IMR-90 (cell line): ENCODE measurements at regions not wholly inside any gene's neighbourhood (a gene's known extent, or its start where the extent isn't known, plus 50 kb on each side); places are given as distances from the start of the nearest gene placed in this dataset.

Source experiments
- ATAC-seq: fragments of 200-7000 bp; cut with Tn5 transposase; 2 replicates; pipeline ENCODE4 v1.9.1; 2020; ENCODE audit warnings: low read depth, mild to moderate bottlenecking, moderate library complexity
- BruUV-seq: library from RNA; stranded (reverse); fragments of 400-500 nt; replicated peaks from 2 replicates; lab custom pipeline; 2021; lab: Mats Ljungman, UMichigan
- CTCF ChIA-PET: fragments of 300-600 bp; formaldehyde crosslinking; extraction: SDS; loops from one replicate; lab custom pipeline; 2021; ENCODE audit warnings: antibody characterized with exemption; lab: Yijun Ruan, JAX
- POLR2A ChIA-PET: fragments of 300-600 bp; sonication (Branson Sonifier 250); formaldehyde crosslinking; loops from one replicate; lab custom pipeline; 2022; ENCODE audit warnings: antibody characterized with exemption; ENCODE audit not compliant: unreplicated experiment; lab: Charles Lee
- DNase-seq: peaks from one replicate; pipeline ENCODE4 v3.0.0; 2013
- H2AFZ ChIP-seq: replicated peaks from 2 replicates; pipeline ENCODE3; 2013; ENCODE audit warnings: low read length, mild to moderate bottlenecking; ENCODE audit not compliant: poor library complexity
- H2AK5ac ChIP-seq: 2 replicates; pipeline ENCODE4 v1.6.1; 2013; ENCODE audit warnings: low read depth, low read length, inconsistent platforms
- H2AK9ac ChIP-seq: replicated peaks from 2 replicates; pipeline ENCODE3; 2013; ENCODE audit warnings: mild to moderate bottlenecking, low read depth, low read length, moderate library complexity; ENCODE audit not compliant: poor library complexity
- H2BK120ac ChIP-seq: 2 replicates; pipeline ENCODE4 v1.6.1; 2013; ENCODE audit warnings: low read depth, low read length, inconsistent platforms
- H2BK15ac ChIP-seq: 3 replicates; pipeline ENCODE4 v1.6.1; 2013; ENCODE audit warnings: low read depth, low read length, inconsistent platforms
- H2BK20ac ChIP-seq: 2 replicates; pipeline ENCODE4 v1.6.1; 2013; ENCODE audit warnings: low read depth, mild to moderate bottlenecking, inconsistent platforms, low read length, moderate library complexity
- H2BK5ac ChIP-seq: 2 replicates; pipeline ENCODE4 v1.6.1; 2013; ENCODE audit warnings: mild to moderate bottlenecking, low read depth, low read length, inconsistent platforms; ENCODE audit not compliant: poor library complexity, severe bottlenecking
- H3K14ac ChIP-seq: replicated peaks from 2 replicates; pipeline ENCODE4 v1.6.1; 2013; ENCODE audit warnings: low read depth, low read length, inconsistent platforms
- H3K18ac ChIP-seq: 2 replicates; pipeline ENCODE4 v1.6.1; 2013; ENCODE audit warnings: low read depth, low read length, control low read depth
- H3K23ac ChIP-seq: 2 replicates; pipeline ENCODE4 v1.6.1; 2013; ENCODE audit warnings: low read depth, low read length, inconsistent platforms
- H3K27ac ChIP-seq: 2 replicates; pipeline ENCODE4 v1.5.1; 2013; ENCODE audit warnings: mild to moderate bottlenecking, control low read depth, low read length; ENCODE audit not compliant: insufficient read depth
- H3K27me3 ChIP-seq: 2 replicates; pipeline ENCODE4 v1.6.1; 2013; ENCODE audit warnings: low read length; ENCODE audit not compliant: control insufficient read depth, insufficient read depth
- H3K36me3 ChIP-seq: 2 replicates; pipeline ENCODE4 v1.6.1; 2013; ENCODE audit warnings: low read length, mixed read lengths; ENCODE audit not compliant: control insufficient read depth, insufficient read depth
- H3K4ac ChIP-seq: 2 replicates; pipeline ENCODE4 v1.6.1; 2013; ENCODE audit warnings: low read depth, low read length, inconsistent platforms
- H3K4me1 ChIP-seq: 2 replicates; pipeline ENCODE4 v1.6.1; 2013; ENCODE audit warnings: low read length, mixed read lengths; ENCODE audit not compliant: control insufficient read depth, insufficient read depth
- H3K4me2 ChIP-seq: 2 replicates; pipeline ENCODE4 v1.6.1; 2013; ENCODE audit warnings: low read depth, mild to moderate bottlenecking, control low read depth, low read length, moderate library complexity
- H3K4me3 ChIP-seq: 2 replicates; pipeline ENCODE4 v1.5.1; 2013; ENCODE audit warnings: low read depth, mild to moderate bottlenecking, control low read depth, low read length, moderate library complexity; ENCODE audit not compliant: insufficient read depth
- H3K56ac ChIP-seq: 2 replicates; pipeline ENCODE4 v1.6.1; 2013; ENCODE audit warnings: low read length, inconsistent platforms; ENCODE audit not compliant: insufficient read depth; ENCODE audit errors: extremely low read depth
- H3K79me1 ChIP-seq, 2 experiments: 2 replicates each; pipeline ENCODE4 v1.6.1; 2013; ENCODE audit warnings: low read length in 2 of 2, inconsistent platforms in 1 of 2, low read depth in 1 of 2
- H3K9ac ChIP-seq: 2 replicates; pipeline ENCODE4 v1.6.1; 2013; ENCODE audit warnings: low read depth, low read length, control low read depth
- H3K9me1 ChIP-seq: 2 replicates; pipeline ENCODE4 v1.6.1; 2013; ENCODE audit warnings: low read length, inconsistent platforms; ENCODE audit not compliant: insufficient read depth
- H3K9me3 ChIP-seq: 2 replicates; pipeline ENCODE4 v1.6.1; 2013; ENCODE audit warnings: low read length; ENCODE audit not compliant: control insufficient read depth, insufficient read depth
- H4K20me1 ChIP-seq: 2 replicates; pipeline ENCODE4 v1.6.1; 2013; ENCODE audit warnings: low read length, inconsistent platforms; ENCODE audit not compliant: insufficient read depth
- H4K5ac ChIP-seq: 2 replicates; pipeline ENCODE4 v1.6.1; 2013; ENCODE audit warnings: mild to moderate bottlenecking, low read depth, low read length, control low read depth
- H4K8ac ChIP-seq, 2 experiments: 2 replicates each; pipeline ENCODE4 v1.6.1; 2013; ENCODE audit warnings: low read depth in 2 of 2, low read length in 2 of 2, control low read depth in 1 of 2, inconsistent platforms in 1 of 2
- H4K91ac ChIP-seq: 2 replicates; pipeline ENCODE4 v1.6.1; 2013; ENCODE audit warnings: low read depth, low read length, inconsistent platforms; ENCODE audit not compliant: insufficient read depth
- BHLHE40 ChIP-seq: fragments of 150-350 bp; IDR thresholded peaks from 2 replicates; pipeline ENCODE4 v1.6.1; 2016; ENCODE audit warnings: mild to moderate bottlenecking, low read depth, low read length
- CEBPB ChIP-seq: IDR thresholded peaks from 2 replicates; pipeline ENCODE4 v1.6.1; 2012; ENCODE audit warnings: low read depth, low read length, improper control_type of control experiment
- CHD1 ChIP-seq: IDR thresholded peaks from 2 replicates; pipeline ENCODE4 v1.6.1; 2012; ENCODE audit warnings: low read depth, low read length, improper control_type of control experiment
- ELK1 ChIP-seq: fragments of 150-350 bp; IDR thresholded peaks from 2 replicates; pipeline ENCODE4 v1.6.1; 2016; ENCODE audit warnings: low read depth, mild to moderate bottlenecking, low read length, moderate library complexity, borderline replicate concordance
- MAFK ChIP-seq: IDR thresholded peaks from 2 replicates; pipeline ENCODE4 v1.6.1; 2012; ENCODE audit warnings: low read depth, low read length, improper control_type of control experiment
- MAZ ChIP-seq: IDR thresholded peaks from 2 replicates; pipeline ENCODE4 v1.6.1; 2012; ENCODE audit warnings: low read depth, mild to moderate bottlenecking, low read length, improper control_type of control experiment, moderate library complexity, borderline replicate concordance
- MXI1 ChIP-seq: IDR thresholded peaks from 2 replicates; pipeline ENCODE4 v1.6.1; 2012; ENCODE audit warnings: low read depth, mild to moderate bottlenecking, low read length, moderate library complexity, borderline replicate concordance
- NFE2L2 ChIP-seq: fragments of 150-350 bp; IDR thresholded peaks from 2 replicates; pipeline ENCODE4 v1.6.1; 2016; ENCODE audit warnings: low read depth, mild to moderate bottlenecking, low read length
- POLR2A ChIP-seq: IDR thresholded peaks from 2 replicates; pipeline ENCODE4 v1.6.1; 2012; ENCODE audit warnings: mild to moderate bottlenecking, low read depth, low read length
- RAD21 ChIP-seq: IDR thresholded peaks from 2 replicates; pipeline ENCODE4 v1.6.1; 2012; ENCODE audit warnings: low read length, improper control_type of control experiment
- RCOR1 ChIP-seq: IDR thresholded peaks from 2 replicates; pipeline ENCODE4 v1.6.1; 2012; ENCODE audit warnings: mild to moderate bottlenecking, low read length, improper control_type of control experiment; ENCODE audit not compliant: insufficient replicate concordance
- RFX5 ChIP-seq: IDR thresholded peaks from 2 replicates; pipeline ENCODE4 v1.8.0; 2012; ENCODE audit warnings: low read depth, mild to moderate bottlenecking, low read length, moderate library complexity
- SMC3 ChIP-seq: fragments of 150-350 bp; IDR thresholded peaks from 2 replicates; pipeline ENCODE4 v1.6.1; 2016; ENCODE audit warnings: low read depth, mild to moderate bottlenecking, antibody characterized with exemption, low read length, moderate library complexity
- USF2 ChIP-seq: fragments of 150-350 bp; IDR thresholded peaks from 2 replicates; pipeline ENCODE4 v1.6.1; 2017; ENCODE audit warnings: mild to moderate bottlenecking, antibody characterized with exemption, low read length, low read depth
- WGBS, 2 experiments: methylation state at CpG; one replicate each; pipeline versions ENCODE4 v1.1.5 to v1.1.7; 2013; ENCODE audit warnings: missing lambda C conversion rate in 2 of 2; ENCODE audit not compliant: insufficient read length in 1 of 2; ENCODE audit errors: extremely low coverage in 2 of 2; 5-methylcytosine and 5-hydroxymethylcytosine counted together
- dilution Hi-C: fragments of 300-500 bp; cut with HindIII; formaldehyde crosslinking; loops from one replicate; pipeline ENCODE4 v1.14.3; 2018; ENCODE audit warnings: low sequenced_read_pairs; ENCODE audit not compliant: unreplicated experiment
- in situ Hi-C: fragments of 300-500 bp; cut with MboI; formaldehyde crosslinking; loops from 3 replicates; pipeline ENCODE4 v1.14.3; 2019; ENCODE audit warnings: low sequenced_read_pairs, inconsistent platforms, mixed read lengths
- intact Hi-C: fragments of 100-400 bp; cut with micrococcal nuclease; formaldehyde crosslinking; loops from 2 replicates; pipeline ENCODE4 v1.10.0; 2022

- no peaks in the 10 kb centered on the region for H3K36me3 ChIP-seq
- H2BK5ac ChIP-seq, result no peak overlapping the region
- intact Hi-C loops, result no loop called here
- no peak overlapping the region for H4K8ac ChIP-seq
- no peak overlapping the region for H2AK5ac ChIP-seq
- no peaks in the 10 kb centered on the region for H3K79me1 ChIP-seq
- CTCF ChIA-PET, result no interaction called here
- no peak overlapping the region for H4K5ac ChIP-seq
- H3K4me3 ChIP-seq, result no peak overlapping the region
- ATAC-seq (no peak), DNase-seq (no peak)
- TF ChIP-seq NFE2L2 (no peak), SMC3 (no peak), RCOR1 (no peak), RAD21 (no peak), MXI1 (no peak), CHD1 (no peak), MAZ (no peak), ELK1 (no peak), RFX5 (no peak), USF2 (no peak), POLR2A (no peak), CEBPB (no peak), BHLHE40 (no peak), MAFK (no peak)
- H4K91ac ChIP-seq, result no peak overlapping the region
- no peak overlapping the region for H2AFZ ChIP-seq
- H3K27me3 ChIP-seq, result peaks cover 7% of the 10 kb centered on the region; the same call in 1 of the 2 replicates
- no peak overlapping the region for H3K14ac ChIP-seq
- H3K23ac ChIP-seq, result no peak overlapping the region
- no peak overlapping the region for H2AK9ac ChIP-seq
- POLR2A ChIA-PET, result no interaction called here
- H3K9ac ChIP-seq, result no peak overlapping the region
- no peak overlapping the region for H3K27ac ChIP-seq
- dilution Hi-C loops, result no loop called here
- no peaks in the 10 kb centered on the region for H4K20me1 ChIP-seq
- no peaks in the 10 kb centered on the region for H3K4me1 ChIP-seq
- no peak overlapping the region for H2BK20ac ChIP-seq
- H3K56ac ChIP-seq, result no peak overlapping the region
- no TSS peak for BruUV-seq
- no peaks in the 10 kb centered on the region for H3K9me1 ChIP-seq
- H3K18ac ChIP-seq, result no peak overlapping the region
- H3K4me2 ChIP-seq, result no peak overlapping the region
- no peak overlapping the region for H2BK15ac ChIP-seq
- H2BK120ac ChIP-seq, result no peak overlapping the region
- no peaks in the 10 kb centered on the region for H3K9me3 ChIP-seq
- 94% methylated on average over 3 of the region's 11 CpGs; no CpG with 5 or more reads in 1 of the 2 experiments for WGBS, 2 experiments
- in situ Hi-C loops, result no loop called here
- H3K4ac ChIP-seq, result no peak overlapping the region
Observed at GRCh38 chr22:44413211-44413610, 84.8 kb downstream of the RTL6 start.
